ENCODE measurements at regions not wholly inside any gene's neighbourhood (a gene's known extent, or its start where the extent isn't known, plus 50 kb on each side); places are given as distances from the start of the nearest gene placed in this dataset.

DNA sequence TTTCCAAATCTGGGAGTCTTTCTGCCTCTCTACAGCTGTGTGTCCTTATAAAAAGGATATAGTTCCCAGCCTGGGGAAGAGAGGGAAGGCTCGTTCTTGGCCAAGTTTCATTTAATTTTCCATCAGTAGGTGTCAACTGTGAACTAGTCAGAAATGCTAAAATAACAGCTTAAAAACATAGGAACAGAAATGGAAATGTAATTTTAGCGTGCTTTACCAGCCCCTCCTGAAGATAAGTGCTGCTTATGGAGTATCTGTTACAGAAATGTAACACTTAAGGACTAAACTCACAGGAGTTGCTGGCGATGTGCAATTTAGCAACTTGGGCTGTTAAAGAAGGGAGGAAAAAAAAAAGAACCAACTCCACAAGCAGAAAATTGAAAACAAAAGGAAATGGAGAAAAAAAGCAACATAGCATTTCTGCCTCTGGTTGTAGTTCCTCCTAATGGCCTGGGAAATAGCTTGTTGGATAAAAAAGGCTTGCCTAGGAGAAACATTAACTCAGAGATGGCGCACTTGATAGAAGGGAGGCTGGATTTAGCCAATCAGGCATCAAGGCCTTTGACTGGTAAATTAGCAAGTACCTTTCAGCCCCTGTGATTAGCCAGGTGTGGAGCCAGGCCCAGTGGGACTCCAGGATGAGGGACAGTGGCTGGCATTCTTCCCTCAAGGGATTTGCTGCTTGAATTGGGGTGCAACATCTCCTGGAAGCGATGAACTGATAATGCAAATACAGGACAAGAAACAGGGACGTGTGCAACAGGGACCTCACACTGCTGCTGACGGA is 84.3 kb downstream of the RPLP1 start:
- TF ChIP-seq, protein P1, sequence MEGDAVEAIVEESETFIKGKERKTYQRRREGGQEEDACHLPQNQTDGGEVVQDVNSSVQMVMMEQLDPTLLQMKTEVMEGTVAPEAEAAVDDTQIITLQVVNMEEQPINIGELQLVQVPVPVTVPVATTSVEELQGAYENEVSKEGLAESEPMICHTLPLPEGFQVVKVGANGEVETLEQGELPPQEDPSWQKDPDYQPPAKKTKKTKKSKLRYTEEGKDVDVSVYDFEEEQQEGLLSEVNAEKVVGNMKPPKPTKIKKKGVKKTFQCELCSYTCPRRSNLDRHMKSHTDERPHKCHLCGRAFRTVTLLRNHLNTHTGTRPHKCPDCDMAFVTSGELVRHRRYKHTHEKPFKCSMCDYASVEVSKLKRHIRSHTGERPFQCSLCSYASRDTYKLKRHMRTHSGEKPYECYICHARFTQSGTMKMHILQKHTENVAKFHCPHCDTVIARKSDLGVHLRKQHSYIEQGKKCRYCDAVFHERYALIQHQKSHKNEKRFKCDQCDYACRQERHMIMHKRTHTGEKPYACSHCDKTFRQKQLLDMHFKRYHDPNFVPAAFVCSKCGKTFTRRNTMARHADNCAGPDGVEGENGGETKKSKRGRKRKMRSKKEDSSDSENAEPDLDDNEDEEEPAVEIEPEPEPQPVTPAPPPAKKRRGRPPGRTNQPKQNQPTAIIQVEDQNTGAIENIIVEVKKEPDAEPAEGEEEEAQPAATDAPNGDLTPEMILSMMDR (IDR thresholded peaks at IDR 0.05), result no peak
- TF ChIP-seq POLR2A (IDR thresholded peaks at IDR 0.05) (no peak), EP300 (IDR thresholded peaks at IDR 0.05) (no peak)

All from tibial nerve (tissue), 4 donors.